SK-N-SH (cell line): ENCODE measurements at regions not wholly inside any gene's neighbourhood (a gene's known extent, or its start where the extent isn't known, plus 50 kb on each side); places are given as distances from the start of the nearest gene placed in this dataset.

ENCODE experiments used
- CTCF ChIA-PET: fragments of 300-600, 350-600 bp; formaldehyde crosslinking; extraction: SDS; loops from one replicate; lab custom pipeline; 2021; lab: Yijun Ruan, JAX
- POLR2A ChIA-PET: fragments of 350-600 bp; sonication (Branson Sonifier 250); formaldehyde crosslinking; extraction: SDS; loops from one replicate; lab custom pipeline; 2020; ENCODE audit warnings: antibody characterized with exemption, inconsistent platforms; lab: Yijun Ruan, JAX
- DNase-seq: peaks from one replicate; pipeline ENCODE4 v3.0.0; 2012
- H2AFZ ChIP-seq: fragments of 200-600 bp; sonication (generic); 2 replicates; pipeline ENCODE4 v1.8.1; 2016; ENCODE audit warnings: antibody characterized with exemption, mild to moderate bottlenecking, low read depth
- H3F3A ChIP-seq: fragments of 200-600 bp; sonication (generic); replicated peaks from 2 replicates; pipeline ENCODE3; 2016; ENCODE audit warnings: antibody characterized with exemption, mild to moderate bottlenecking; ENCODE audit not compliant: insufficient read depth
- H3K27ac ChIP-seq, 2 experiments: fragments of 200-500 bp in 1 of 2; fragments of 200-600 bp in 1 of 2; sonication (Bioruptor generic) in 1 of 2; sonication (generic), shearing (Covaris generic) in 1 of 2; 2 replicates each; pipeline versions ENCODE4 v1.5.1 to v1.6.1; 2014 to 2016; ENCODE audit warnings: low read depth in 2 of 2, inconsistent platforms in 1 of 2, low read length in 1 of 2, mild to moderate bottlenecking in 1 of 2, mixed read lengths in 1 of 2
- H3K27me3 ChIP-seq: fragments of 200-600 bp; sonication (generic), shearing (Covaris generic); 2 replicates; pipeline ENCODE4 v1.6.1; 2016; ENCODE audit warnings: mixed run types; ENCODE audit not compliant: insufficient read depth
- H3K36me3 ChIP-seq, 2 experiments: fragments of 200-500 bp in 1 of 2; fragments of 200-600 bp in 1 of 2; sonication (Bioruptor generic) in 1 of 2; sonication (generic) in 1 of 2; replicated peaks in 1 of 2; 2 replicates each; pipeline versions ENCODE3 to v1.5.1; 2014 to 2016; ENCODE audit warnings: low read length in 1 of 2, mild to moderate bottlenecking in 1 of 2; ENCODE audit not compliant: insufficient read depth in 2 of 2, control insufficient read depth in 1 of 2
- H3K4me1 ChIP-seq, 2 experiments: fragments of 200-500 bp in 1 of 2; fragments of 200-600 bp in 1 of 2; sonication (Bioruptor generic) in 1 of 2; sonication (generic), shearing (Covaris generic) in 1 of 2; 2 replicates each; pipeline versions ENCODE4 v1.5.1 to v1.6.1; 2014 to 2016; ENCODE audit warnings: low read depth in 1 of 2, low read length in 1 of 2, mixed run types in 1 of 2; ENCODE audit not compliant: insufficient read depth in 2 of 2, control insufficient read depth in 1 of 2
- H3K4me2 ChIP-seq: fragments of 200-600 bp; sonication (generic), shearing (Covaris generic); 2 replicates; pipeline ENCODE4 v1.6.1; 2017; ENCODE audit warnings: mixed run types
- H3K4me3 ChIP-seq, 2 experiments: fragments of 200-500 bp in 1 of 2; fragments of 200-600 bp in 1 of 2; sonication (Bioruptor generic) in 1 of 2; sonication (generic), shearing (Covaris generic) in 1 of 2; 2 replicates each; pipeline versions ENCODE4 v1.5.1 to v1.8.1; 2014 to 2016; ENCODE audit warnings: low read depth in 2 of 2, inconsistent platforms in 1 of 2, low read length in 1 of 2, mild to moderate bottlenecking in 1 of 2, mixed read lengths in 1 of 2, moderate library complexity in 1 of 2
- H3K79me2 ChIP-seq: fragments of 200-600 bp; sonication (generic); 2 replicates; pipeline ENCODE4 v1.8.1; 2017; ENCODE audit warnings: mild to moderate bottlenecking; ENCODE audit not compliant: insufficient read depth
- H3K9ac ChIP-seq: fragments of 200-600 bp; sonication (generic); 2 replicates; pipeline ENCODE4 v1.6.1; 2017; ENCODE audit warnings: mixed run types
- H3K9me2 ChIP-seq: fragments of 200-600 bp; sonication (generic); 2 replicates; pipeline ENCODE4 v1.6.1; 2017; ENCODE audit warnings: mixed run types
- H3K9me3 ChIP-seq: fragments of 200-600 bp; sonication (generic); 2 replicates; pipeline ENCODE4 v1.6.1; 2017; ENCODE audit warnings: mixed run types, mild to moderate bottlenecking, moderate library complexity
- H4K20me1 ChIP-seq: fragments of 200-600 bp; sonication (generic); 2 replicates; pipeline ENCODE4 v1.6.1; 2017; ENCODE audit warnings: mild to moderate bottlenecking, mixed run types; ENCODE audit not compliant: insufficient read depth
- EP300 ChIP-seq, 2 experiments: IDR thresholded peaks; 2 replicates each; pipeline versions ENCODE4 v1.4.0 to v1.6.1; 2012; ENCODE audit warnings: borderline replicate concordance in 1 of 2, low read depth in 1 of 2, low read length in 1 of 2
- GABPA ChIP-seq: IDR thresholded peaks from 2 replicates; pipeline ENCODE4 v1.4.0; 2012; ENCODE audit warnings: low read depth, mild to moderate bottlenecking
- GATA2 ChIP-seq: sonication (generic); formaldehyde crosslinking; IDR thresholded peaks from 2 replicates; pipeline ENCODE4 v1.5.0; 2020; ENCODE audit warnings: mild to moderate bottlenecking, missing genetic modification reagents
- MEF2A ChIP-seq: IDR thresholded peaks from 2 replicates; pipeline ENCODE4 v1.4.0; 2012; ENCODE audit warnings: low read depth, borderline replicate concordance
- RCOR1 ChIP-seq: fragments of 150-350 bp; IDR thresholded peaks from 2 replicates; pipeline ENCODE4 v1.6.1; 2017; ENCODE audit warnings: antibody characterized with exemption, low read length
- REST ChIP-seq: IDR thresholded peaks from 2 replicates; pipeline ENCODE4 v1.6.1; 2012; ENCODE audit warnings: mild to moderate bottlenecking, low read depth, low read length, moderate library complexity
- SIN3A ChIP-seq: IDR thresholded peaks from 2 replicates; pipeline ENCODE4 v1.6.1; 2012; ENCODE audit warnings: low read depth, mild to moderate bottlenecking, low read length, moderate library complexity, borderline replicate concordance
- SMC3 ChIP-seq: IDR thresholded peaks from 2 replicates; pipeline ENCODE4 v1.6.1; 2012; ENCODE audit warnings: low read depth, low read length, improper control_type of control experiment
- USF1 ChIP-seq: IDR thresholded peaks from 2 replicates; pipeline ENCODE4 v1.4.0; 2012; ENCODE audit warnings: low read depth, borderline replicate concordance
- WGBS: methylation state at CpG from one replicate; pipeline ENCODE4 v1.1.6; 2017; ENCODE audit warnings: low lambda C conversion rate; 5-methylcytosine and 5-hydroxymethylcytosine counted together
- TF ChIP-seq, protein P1 (sequence below): IDR thresholded peaks from 2 replicates; pipeline ENCODE4; 2012

- H3K4me2 ChIP-seq, result no peak overlapping the region
- no peak for DNase-seq
- TF ChIP-seq GABPA (no peak), EP300 (IDR thresholded peaks at IDR 0.05; ENCODE audit: borderline replicate concordance in 1 of 2, low read depth in 1 of 2, low read length in 1 of 2) (no peak), USF1 (no peak), MEF2A (no peak), SMC3 (no peak), RCOR1 (no peak), REST (no peak), SIN3A (no peak), GATA2 (CRISPR knock-in tag) (no peak)
- H3K27ac ChIP-seq, result no peak overlapping the region
- H3K9ac ChIP-seq, result no peak overlapping the region
- CTCF ChIA-PET, result no interaction called here
- H2AFZ ChIP-seq, result no peak overlapping the region
- no peaks in the 10 kb centered on the region for H3F3A ChIP-seq
- no peaks in the 10 kb centered on the region for H3K27me3 ChIP-seq
- POLR2A ChIA-PET, result no interaction called here
- no peaks in the 10 kb centered on the region; a peak in 1 of 4 replicates for H3K4me1 ChIP-seq
- WGBS, result 71% methylated on average over 1 of the region's 1 CpG
- H3K9me3 ChIP-seq, result no peaks in the 10 kb centered on the region
- no peaks in the 10 kb centered on the region for H4K20me1 ChIP-seq
- H3K4me3 ChIP-seq, result no peak overlapping the region
- no peaks in the 10 kb centered on the region for H3K36me3 ChIP-seq
- H3K9me2 ChIP-seq, result no peaks in the 10 kb centered on the region
- no peaks in the 10 kb centered on the region for H3K79me2 ChIP-seq
These were observed 733.4 kb upstream of the B3GALT2 start for GRCh38 chr1:193919827-193920226.

DNA sequence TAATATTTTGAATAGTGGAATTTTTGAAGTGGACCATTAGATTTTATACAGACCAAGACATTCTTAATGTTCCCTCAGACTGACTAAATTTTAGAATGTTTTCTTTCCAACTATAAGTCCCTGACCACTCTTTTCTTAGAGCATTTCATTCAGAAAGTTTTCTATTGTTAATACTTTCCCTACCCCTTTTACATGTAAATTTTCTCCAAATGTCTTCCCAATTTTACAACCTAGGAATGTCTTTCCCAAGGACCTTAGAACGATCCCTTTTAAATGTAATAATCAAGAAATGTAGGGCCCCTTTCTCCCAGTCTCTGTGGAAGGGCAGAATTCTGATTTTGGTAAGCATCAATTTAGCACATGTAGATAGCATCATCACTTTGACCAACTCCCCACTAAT lies 730.0 kb upstream of the B3GALT2 start:
- Histone ChIP-seq H3K36me3 (no peaks in the 10 kb centered on the region), H3K9ac (no peak overlapping the region), H3K9me2 (no peaks in the 10 kb centered on the region), H3K9me3 (no peaks in the 10 kb centered on the region), H3K27ac (no peak overlapping the region), H3K27me3 (no peaks in the 10 kb centered on the region), H4K20me1 (no peaks in the 10 kb centered on the region), H3K4me2 (no peak overlapping the region), H3F3A (no peaks in the 10 kb centered on the region), H3K4me1 (no peaks in the 10 kb centered on the region; a peak in 1 of 4 replicates), H3K4me3 (no peak overlapping the region), H3K79me2 (no peaks in the 10 kb centered on the region), H2AFZ (no peak overlapping the region)
- CTCF ChIA-PET, result no interaction called here
- no peak for DNase-seq
- POLR2A ChIA-PET, result no interaction called here
- 9% methylated on average over 1 of the region's 1 CpG for WGBS
- TF ChIP-seq, protein P1, sequence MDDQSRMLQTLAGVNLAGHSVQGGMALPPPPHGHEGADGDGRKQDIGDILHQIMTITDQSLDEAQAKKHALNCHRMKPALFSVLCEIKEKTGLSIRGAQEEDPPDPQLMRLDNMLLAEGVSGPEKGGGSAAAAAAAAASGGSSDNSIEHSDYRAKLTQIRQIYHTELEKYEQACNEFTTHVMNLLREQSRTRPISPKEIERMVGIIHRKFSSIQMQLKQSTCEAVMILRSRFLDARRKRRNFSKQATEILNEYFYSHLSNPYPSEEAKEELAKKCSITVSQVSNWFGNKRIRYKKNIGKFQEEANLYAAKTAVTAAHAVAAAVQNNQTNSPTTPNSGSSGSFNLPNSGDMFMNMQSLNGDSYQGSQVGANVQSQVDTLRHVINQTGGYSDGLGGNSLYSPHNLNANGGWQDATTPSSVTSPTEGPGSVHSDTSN, result no peak
